Loucy (cell line): ENCODE measurements at regions not wholly inside any gene's neighbourhood (a gene's known extent, or its start where the extent isn't known, plus 50 kb on each side); places are given as distances from the start of the nearest gene placed in this dataset.

ENCODE experiments used
- H2AFZ ChIP-seq: fragments of 200-600 bp; sonication (generic); 2 replicates; pipeline ENCODE4 v1.6.0; 2016; ENCODE audit warnings: antibody characterized with exemption, mild to moderate bottlenecking, low read length, moderate library complexity
- H3F3A ChIP-seq: fragments of 200-600 bp; 2 replicates; pipeline ENCODE4 v1.6.0; 2016; ENCODE audit warnings: antibody characterized with exemption, low read depth, mild to moderate bottlenecking
- H3K27me3 ChIP-seq: fragments of 200-600 bp; sonication (generic); 2 replicates; pipeline ENCODE4 v1.6.1; 2014; ENCODE audit warnings: low read length, mild to moderate bottlenecking; ENCODE audit not compliant: insufficient read depth, poor library complexity, severe bottlenecking
- H3K36me3 ChIP-seq: fragments of 200-600 bp; sonication (generic); 2 replicates; pipeline ENCODE4 v1.6.1; 2016; ENCODE audit warnings: low read length; ENCODE audit not compliant: insufficient read depth
- H3K4me1 ChIP-seq: fragments of 200-600 bp; sonication (generic); 2 replicates; pipeline ENCODE4 v1.5.1; 2014; ENCODE audit warnings: low read length, mild to moderate bottlenecking; ENCODE audit not compliant: insufficient read depth, poor library complexity, severe bottlenecking
- H3K4me2 ChIP-seq: fragments of 200-600 bp; sonication (generic); 2 replicates; pipeline ENCODE4 v1.6.0; 2014; ENCODE audit warnings: antibody characterized with exemption, low read length, low read depth, mild to moderate bottlenecking; ENCODE audit not compliant: poor library complexity, severe bottlenecking
- H3K4me3 ChIP-seq: fragments of 200-600 bp; sonication (generic); 2 replicates; pipeline ENCODE4 v1.5.1; 2014; ENCODE audit warnings: low read length, mild to moderate bottlenecking, mixed read lengths; ENCODE audit not compliant: poor library complexity, severe bottlenecking
- H3K79me2 ChIP-seq: fragments of 200-600 bp; sonication (generic); 2 replicates; pipeline ENCODE4 v1.6.1; 2014; ENCODE audit warnings: low read length; ENCODE audit not compliant: insufficient read depth
- H3K9ac ChIP-seq: fragments of 200-600 bp; sonication (generic); 2 replicates; pipeline ENCODE4 v1.6.0; 2014; ENCODE audit warnings: mild to moderate bottlenecking, low read depth, low read length, moderate library complexity; ENCODE audit not compliant: poor library complexity, severe bottlenecking
- H3K9me2 ChIP-seq: fragments of 200-600 bp; sonication (generic); replicated peaks from 2 replicates; pipeline ENCODE4 v1.6.1; 2016; ENCODE audit warnings: low read depth, low read length, mixed read lengths
- H3K9me3 ChIP-seq: fragments of 200-600 bp; sonication (generic); 2 replicates; pipeline ENCODE4 v1.6.1; 2014; ENCODE audit warnings: mild to moderate bottlenecking, antibody characterized with exemption, low read length, low read depth; ENCODE audit not compliant: insufficient read depth
- H4K20me1 ChIP-seq: fragments of 200-600 bp; sonication (generic); 2 replicates; pipeline ENCODE4 v1.6.0; 2014; ENCODE audit warnings: antibody characterized with exemption, low read length, mild to moderate bottlenecking; ENCODE audit not compliant: insufficient read depth, poor library complexity, severe bottlenecking
- EZH2phosphoT487 ChIP-seq: fragments of 200-600 bp; IDR thresholded peaks from 2 replicates; pipeline ENCODE4 v1.6.1; 2018; ENCODE audit warnings: antibody characterized with exemption, mild to moderate bottlenecking, moderate library complexity, borderline replicate concordance
- TF ChIP-seq, protein P1 (sequence below): fragments of 200-600 bp; sonication (generic); conservative IDR thresholded peaks from 2 replicates; pipeline ENCODE4 v1.5.1; 2014; ENCODE audit warnings: mild to moderate bottlenecking, antibody characterized with exemption, low read length

GRCh38 chr2:180145163-180145562 is 138.1 kb upstream of the CWC22 start:
- Histone ChIP-seq H3K9me3 (no peaks in the 10 kb centered on the region), H3K27me3 (no peaks in the 10 kb centered on the region), H4K20me1 (no peaks in the 10 kb centered on the region), H3K36me3 (no peaks in the 10 kb centered on the region), H3F3A (no peaks in the 10 kb centered on the region), H3K79me2 (no peaks in the 10 kb centered on the region), H3K4me1 (no peaks in the 10 kb centered on the region), H3K4me3 (no peak overlapping the region), H3K9me2 (no peaks in the 10 kb centered on the region), H2AFZ (no peak overlapping the region), H3K9ac (no peak overlapping the region), H3K4me2 (no peak overlapping the region)
- TF ChIP-seq EZH2phosphoT487 = no peak
- TF ChIP-seq, protein P1, sequence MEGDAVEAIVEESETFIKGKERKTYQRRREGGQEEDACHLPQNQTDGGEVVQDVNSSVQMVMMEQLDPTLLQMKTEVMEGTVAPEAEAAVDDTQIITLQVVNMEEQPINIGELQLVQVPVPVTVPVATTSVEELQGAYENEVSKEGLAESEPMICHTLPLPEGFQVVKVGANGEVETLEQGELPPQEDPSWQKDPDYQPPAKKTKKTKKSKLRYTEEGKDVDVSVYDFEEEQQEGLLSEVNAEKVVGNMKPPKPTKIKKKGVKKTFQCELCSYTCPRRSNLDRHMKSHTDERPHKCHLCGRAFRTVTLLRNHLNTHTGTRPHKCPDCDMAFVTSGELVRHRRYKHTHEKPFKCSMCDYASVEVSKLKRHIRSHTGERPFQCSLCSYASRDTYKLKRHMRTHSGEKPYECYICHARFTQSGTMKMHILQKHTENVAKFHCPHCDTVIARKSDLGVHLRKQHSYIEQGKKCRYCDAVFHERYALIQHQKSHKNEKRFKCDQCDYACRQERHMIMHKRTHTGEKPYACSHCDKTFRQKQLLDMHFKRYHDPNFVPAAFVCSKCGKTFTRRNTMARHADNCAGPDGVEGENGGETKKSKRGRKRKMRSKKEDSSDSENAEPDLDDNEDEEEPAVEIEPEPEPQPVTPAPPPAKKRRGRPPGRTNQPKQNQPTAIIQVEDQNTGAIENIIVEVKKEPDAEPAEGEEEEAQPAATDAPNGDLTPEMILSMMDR = no peak

- Histone ChIP-seq H3K4me3 (no peak overlapping the region), H3K9me2 (no peaks in the 10 kb centered on the region), H3K4me2 (no peak overlapping the region), H3F3A (no peaks in the 10 kb centered on the region), H3K9ac (no peak overlapping the region), H3K79me2 (no peaks in the 10 kb centered on the region), H3K4me1 (no peaks in the 10 kb centered on the region), H2AFZ (no peak overlapping the region), H3K9me3 (no peaks in the 10 kb centered on the region), H3K36me3 (no peaks in the 10 kb centered on the region), H3K27me3 (no peaks in the 10 kb centered on the region), H4K20me1 (no peaks in the 10 kb centered on the region)
- TF ChIP-seq EZH2phosphoT487 = no peak
- TF ChIP-seq, protein P1 = no peak
Measured at GRCh38 chr2:180144338-180144813, 137.3 kb upstream of the CWC22 start.

GRCh38 chr2:180143633-180144337 is 136.7 kb upstream of the CWC22 start:
- H4K20me1 ChIP-seq = no peaks in the 10 kb centered on the region
- no peak overlapping the region for H3K4me3 ChIP-seq
- no peaks in the 10 kb centered on the region for H3K9me3 ChIP-seq
- H3K27me3 ChIP-seq = no peaks in the 10 kb centered on the region
- H3K79me2 ChIP-seq = no peaks in the 10 kb centered on the region
- no peaks in the 10 kb centered on the region for H3F3A ChIP-seq
- no peak overlapping the region for H2AFZ ChIP-seq
- TF ChIP-seq EZH2phosphoT487 = no peak
- TF ChIP-seq, protein P1 = no peak
- H3K4me1 ChIP-seq = no peaks in the 10 kb centered on the region
- no peak overlapping the region for H3K9ac ChIP-seq
- H3K36me3 ChIP-seq = no peaks in the 10 kb centered on the region
- H3K4me2 ChIP-seq = no peak overlapping the region
- no peaks in the 10 kb centered on the region for H3K9me2 ChIP-seq
